CD14-positive monocyte (primary cell): ENCODE measurements at regions not wholly inside any gene's neighbourhood (a gene's known extent, or its start where the extent isn't known, plus 50 kb on each side); places are given as distances from the start of the nearest gene placed in this dataset.

Source experiments
- DNase-seq, 3 donors: peaks; one replicate each; pipeline ENCODE4 v3.0.0-alpha.2; 2011 to 2022
- H2AFZ ChIP-seq: 2 replicates; pipeline ENCODE4 v1.6.0; 2012; ENCODE audit warnings: mild to moderate bottlenecking, low read depth, low read length, inconsistent platforms; ENCODE audit not compliant: insufficient read depth, poor library complexity, severe bottlenecking
- H3K27ac ChIP-seq, 2 donors: 1 replicate in 1 of 2; 2 replicates in 1 of 2; pipeline ENCODE4 v1.5.1; 2012 to 2013; ENCODE audit warnings: low read length in 2 of 2, control low read depth in 1 of 2, inconsistent platforms in 1 of 2, low read depth in 1 of 2, mild to moderate bottlenecking in 1 of 2
- H3K27me3 ChIP-seq, 2 donors: one replicate each; pipeline versions ENCODE4 v1.6.0 to v1.6.1; 2011 to 2013; ENCODE audit warnings: low read length in 2 of 2; ENCODE audit not compliant: control insufficient read depth in 2 of 2, insufficient read depth in 2 of 2
- H3K36me3 ChIP-seq, 2 donors: replicated peaks in 1 of 2; 1 replicate in 1 of 2; 2 replicates in 1 of 2; pipeline versions ENCODE4 v1.5.1 to v1.6.1; 2012 to 2013; ENCODE audit warnings: low read length in 2 of 2, control low read depth in 1 of 2, inconsistent platforms in 1 of 2, mild to moderate bottlenecking in 1 of 2; ENCODE audit not compliant: insufficient read depth in 2 of 2, control insufficient read depth in 1 of 2
- H3K4me1 ChIP-seq, 2 donors: 1 replicate in 1 of 2; 2 replicates in 1 of 2; pipeline versions ENCODE4 v1.5.1 to v1.6.1; 2012 to 2013; ENCODE audit warnings: low read length in 2 of 2, control low read depth in 1 of 2, inconsistent platforms in 1 of 2, mild to moderate bottlenecking in 1 of 2, moderate library complexity in 1 of 2; ENCODE audit not compliant: insufficient read depth in 2 of 2, control insufficient read depth in 1 of 2
- H3K4me2 ChIP-seq: replicated peaks from 2 replicates; pipeline ENCODE3; 2012; ENCODE audit warnings: low read length, moderate library complexity, mild to moderate bottlenecking; ENCODE audit not compliant: poor library complexity, severe bottlenecking; ENCODE audit errors: extremely low read depth
- H3K4me3 ChIP-seq, 3 experiments: fragments of 200-600 bp in 1 of 3; sonication (generic) in 1 of 3; replicated peaks in 1 of 3; 1 replicate in 2 of 3; 2 replicates in 1 of 3; pipeline ENCODE4 v1.5.1; 2011 to 2013; ENCODE audit warnings: low read length in 3 of 3, mild to moderate bottlenecking in 3 of 3, control low read depth in 2 of 3, low read depth in 2 of 3, inconsistent platforms in 1 of 3, moderate library complexity in 1 of 3
- H3K79me2 ChIP-seq: 2 replicates; pipeline ENCODE4 v1.6.0; 2012; ENCODE audit warnings: mild to moderate bottlenecking, control low read depth, inconsistent platforms, low read length, moderate library complexity; ENCODE audit not compliant: insufficient read depth
- H3K9ac ChIP-seq: 2 replicates; pipeline ENCODE4 v1.6.0; 2017; ENCODE audit warnings: low read length, mild to moderate bottlenecking; ENCODE audit not compliant: insufficient read depth, poor library complexity, severe bottlenecking
- H3K9me3 ChIP-seq, 2 donors: replicated peaks in 1 of 2; 1 replicate in 1 of 2; 2 replicates in 1 of 2; pipeline versions ENCODE4 v1.5.1 to v1.6.1; 2012 to 2013; ENCODE audit warnings: low read length in 2 of 2, control low read depth in 1 of 2; ENCODE audit not compliant: control insufficient read depth in 1 of 2, insufficient read depth in 1 of 2
- H4K20me1 ChIP-seq: 2 replicates; pipeline ENCODE4 v1.6.0; 2012; ENCODE audit warnings: mild to moderate bottlenecking, low read length, control low read depth, moderate library complexity; ENCODE audit not compliant: insufficient read depth
- H3K27ac Mint-ChIP-seq, 7 donors: one replicate each; pipeline ENCODE4 v1.8.0; 2020; ENCODE audit warnings: mild to moderate bottlenecking in 7 of 7, mixed read lengths in 7 of 7, moderate library complexity in 6 of 7, inconsistent platforms in 2 of 7
- H3K27me3 Mint-ChIP-seq, 3 donors: one replicate each; pipeline ENCODE4 v1.8.0; 2021 to 2022; ENCODE audit warnings: low read depth in 3 of 3, mild to moderate bottlenecking in 3 of 3, mixed read lengths in 3 of 3, moderate library complexity in 3 of 3, inconsistent platforms in 1 of 3
- H3K36me3 Mint-ChIP-seq, 2 donors: one replicate each; pipeline ENCODE4 v1.8.0; 2020; ENCODE audit warnings: mixed read lengths in 2 of 2, inconsistent platforms in 1 of 2, mild to moderate bottlenecking in 1 of 2
- H3K4me1 Mint-ChIP-seq: one replicate; pipeline ENCODE4 v1.8.0; 2020; ENCODE audit warnings: mild to moderate bottlenecking, mixed read lengths
- H3K4me3 Mint-ChIP-seq, 2 donors: one replicate each; pipeline ENCODE4 v1.8.0; 2020; ENCODE audit warnings: mild to moderate bottlenecking in 2 of 2, mixed read lengths in 2 of 2, moderate library complexity in 1 of 2
- H3K9me3 Mint-ChIP-seq, 7 donors: one replicate each; pipeline ENCODE4 v1.8.0; 2020 to 2022; ENCODE audit warnings: mixed read lengths in 7 of 7, mild to moderate bottlenecking in 6 of 7, moderate library complexity in 6 of 7, inconsistent platforms in 2 of 7
- CTCF ChIP-seq: fragments of 200-600 bp; IDR thresholded peaks from one replicate; pipeline ENCODE4 v1.8.0; 2022; ENCODE audit warnings: antibody characterized with exemption, mild to moderate bottlenecking
- WGBS: methylation state at CpG from one replicate; pipeline ENCODE4 v1.1.5; 2013; ENCODE audit warnings: missing lambda C conversion rate; ENCODE audit not compliant: insufficient coverage; 5-methylcytosine and 5-hydroxymethylcytosine counted together
- intact Hi-C, 2 donors: fragments of 100-400 bp; cut with micrococcal nuclease; formaldehyde crosslinking; loops; one replicate each; pipeline versions ENCODE4 v1.15.0 to v1.15.1; 2023

DNA sequence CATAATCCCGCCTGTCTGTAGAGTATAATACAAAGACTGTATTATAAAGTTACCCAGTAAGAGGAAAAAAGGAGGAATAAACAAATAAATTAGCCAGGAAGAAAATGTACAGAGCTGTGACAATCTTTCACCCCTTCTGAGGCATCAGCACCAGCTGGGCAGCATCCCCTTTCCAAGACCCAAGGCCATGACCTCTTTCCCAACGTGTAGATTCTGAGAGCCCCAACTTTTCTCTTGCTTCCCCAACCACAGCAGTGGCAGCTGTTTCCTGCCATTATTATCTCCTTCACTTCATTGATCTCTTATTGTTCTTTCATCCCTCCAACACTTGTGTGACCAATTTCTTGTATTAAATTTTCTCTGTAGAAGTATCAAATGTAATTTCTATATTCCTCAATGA lies 101.6 kb downstream of the BBS10 start:
- H3K4me3 ChIP-seq: no peak overlapping the region
- Mint-ChIP-seq H3K27me3 (peaks cover 1 to 5% (median 2%) of the 10 kb centered on the region in 3 donors), H3K36me3 (no peaks in the 10 kb centered on the region), H3K9me3 (peaks cover 0 to 2% (median 0%) of the 10 kb centered on the region in 7 donors), H3K27ac (no peak overlapping the region), H3K4me3 (no peak overlapping the region), H3K4me1 (no peaks in the 10 kb centered on the region)
- no peaks in the 10 kb centered on the region for H3K9me3 ChIP-seq
- no peaks in the 10 kb centered on the region for H3K27me3 ChIP-seq
- no peak overlapping the region for H3K4me2 ChIP-seq
- H4K20me1 ChIP-seq: no peaks in the 10 kb centered on the region
- 11% methylated on average over 1 of the region's 2 CpGs for WGBS
- no peaks in the 10 kb centered on the region for H3K79me2 ChIP-seq
- DNase-seq: no peak
- H3K9ac ChIP-seq: no peak overlapping the region
- H3K27ac ChIP-seq: no peak overlapping the region
- no peaks in the 10 kb centered on the region for H3K4me1 ChIP-seq
- no peak for TF ChIP-seq CTCF
- intact Hi-C loops: no loop called here
- no peak overlapping the region for H2AFZ ChIP-seq
- no peaks in the 10 kb centered on the region for H3K36me3 ChIP-seq

DNA sequence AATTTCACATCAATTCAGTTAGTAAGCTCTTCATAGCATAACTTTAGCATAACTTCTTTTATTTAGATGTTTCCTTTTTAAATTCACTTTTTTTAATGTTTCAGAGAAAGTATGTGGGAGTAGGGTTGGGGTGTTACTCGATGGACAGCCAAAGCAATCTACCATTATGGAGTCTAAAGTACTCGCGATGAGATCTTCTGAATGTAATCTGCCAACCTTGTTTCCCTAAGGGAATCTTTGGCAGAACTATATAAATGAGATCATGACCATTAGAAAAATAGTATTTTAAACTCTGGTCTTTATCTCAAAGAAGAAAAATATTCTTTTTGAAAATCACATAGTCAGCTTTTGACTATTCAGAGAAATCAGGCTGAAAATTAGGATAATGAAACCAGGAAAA lies 103.9 kb downstream of the BBS10 start:
- no peak overlapping the region for H2AFZ ChIP-seq
- no peaks in the 10 kb centered on the region for H3K79me2 ChIP-seq
- H3K4me3 ChIP-seq: no peak overlapping the region
- no peak overlapping the region for H3K9ac ChIP-seq
- H3K9me3 ChIP-seq: no peaks in the 10 kb centered on the region
- no peak overlapping the region for H3K4me3 Mint-ChIP-seq
- H4K20me1 ChIP-seq: no peaks in the 10 kb centered on the region
- H3K36me3 ChIP-seq: no peaks in the 10 kb centered on the region
- H3K36me3 Mint-ChIP-seq: no peaks in the 10 kb centered on the region
- H3K27ac ChIP-seq: no peak overlapping the region
- H3K4me1 Mint-ChIP-seq: no peaks in the 10 kb centered on the region
- intact Hi-C loops: no loop called here
- H3K27ac Mint-ChIP-seq: no peak overlapping the region
- no peak for TF ChIP-seq CTCF
- H3K27me3 Mint-ChIP-seq: peaks cover 1 to 5% (median 2%) of the 10 kb centered on the region in 3 donors
- no peak for DNase-seq
- peaks cover 0 to 2% (median 0%) of the 10 kb centered on the region in 7 donors for H3K9me3 Mint-ChIP-seq
- H3K4me2 ChIP-seq: no peak overlapping the region
- WGBS: no CpG with 5 or more reads among the region's 3 CpGs
- H3K4me1 ChIP-seq: no peaks in the 10 kb centered on the region
- H3K27me3 ChIP-seq: no peaks in the 10 kb centered on the region
